A673 (cell line): ENCODE measurements at regions not wholly inside any gene's neighbourhood (a gene's known extent, or its start where the extent isn't known, plus 50 kb on each side); places are given as distances from the start of the nearest gene placed in this dataset.

Source experiments
- BruUV-seq: library from RNA; stranded (reverse); fragments of 400-500 nt; replicated peaks from 2 replicates; lab custom pipeline; 2021; lab: Mats Ljungman, UMichigan
- CTCF ChIA-PET: fragments of 300-600 bp; sonication (Branson Sonifier 250); formaldehyde crosslinking; loops from one replicate; lab custom pipeline; 2022; ENCODE audit warnings: antibody characterized with exemption; lab: Charles Lee
- POLR2A ChIA-PET: fragments of 300-600 bp; sonication (Branson Sonifier 250); formaldehyde crosslinking; loops from one replicate; lab custom pipeline; 2022; ENCODE audit warnings: antibody characterized with exemption; ENCODE audit not compliant: low non-redundant PET; lab: Charles Lee
- DNase-seq: peaks from one replicate; pipeline ENCODE4 v3.0.0-alpha.2; 2015; ENCODE audit warnings: low spot score
- H3K27ac ChIP-seq: fragments of 200-600 bp; sonication (generic); 2 replicates; pipeline ENCODE4 v1.5.1; 2016; ENCODE audit warnings: mixed run types, low read depth, mild to moderate bottlenecking, mixed read lengths, antibody characterized with exemption, low read length; ENCODE audit not compliant: poor library complexity, severe bottlenecking
- H3K27me3 ChIP-seq: fragments of 200-600 bp; sonication (generic); replicated peaks from 2 replicates; pipeline ENCODE4 v1.6.1; 2017; ENCODE audit warnings: mixed run types, low read depth, mild to moderate bottlenecking, mixed read lengths, antibody characterized with exemption, low read length; ENCODE audit not compliant: insufficient read depth, poor library complexity
- H3K36me3 ChIP-seq: fragments of 200-600 bp; sonication (generic); 2 replicates; pipeline ENCODE4 v1.6.1; 2016; ENCODE audit warnings: mixed run types, mild to moderate bottlenecking, mixed read lengths, antibody characterized with exemption, low read length; ENCODE audit not compliant: insufficient read depth, poor library complexity, severe bottlenecking
- H3K4me1 ChIP-seq: fragments of 200-600 bp; sonication (generic); 2 replicates; pipeline ENCODE4 v1.6.1; 2017; ENCODE audit warnings: mixed run types, mild to moderate bottlenecking, mixed read lengths, antibody characterized with exemption, low read length; ENCODE audit not compliant: insufficient read depth, poor library complexity, severe bottlenecking
- H3K4me3 ChIP-seq: fragments of 200-600 bp; sonication (generic); 2 replicates; pipeline ENCODE4 v1.5.1; 2016; ENCODE audit warnings: low read depth, mixed run types, mild to moderate bottlenecking, mixed read lengths, low read length; ENCODE audit not compliant: poor library complexity, severe bottlenecking
- H3K9me3 ChIP-seq: fragments of 200-600 bp; sonication (generic); 2 replicates; pipeline ENCODE4 v1.6.1; 2016; ENCODE audit warnings: mixed run types, low read depth, mild to moderate bottlenecking, mixed read lengths, antibody characterized with exemption, low read length; ENCODE audit not compliant: poor library complexity, severe bottlenecking
- CTCF ChIP-seq: fragments of 300-800, 200-600 bp; sonication (generic); conservative IDR thresholded peaks from 2 replicates; pipeline ENCODE4 v1.5.1; 2017; ENCODE audit warnings: low read depth, mild to moderate bottlenecking, antibody characterized with exemption, low read length, moderate library complexity, mixed read lengths
- EZH2 ChIP-seq: fragments of 200-600 bp; sonication (generic); IDR thresholded peaks from 2 replicates; pipeline ENCODE4 v1.6.1; 2017; ENCODE audit warnings: borderline replicate concordance, low read depth, mild to moderate bottlenecking, mixed read lengths, antibody characterized with exemption, low read length; ENCODE audit not compliant: poor library complexity, severe bottlenecking
- intact Hi-C: fragments of 100-400 bp; cut with micrococcal nuclease; formaldehyde crosslinking; loops from one replicate; pipeline ENCODE4 v1.10.0; 2022; ENCODE audit not compliant: unreplicated experiment

- Histone ChIP-seq H3K27me3 (no peaks in the 10 kb centered on the region), H3K27ac (no peak overlapping the region), H3K4me3 (no peak overlapping the region), H3K4me1 (no peaks in the 10 kb centered on the region), H3K9me3 (peaks cover 12% of the 10 kb centered on the region), H3K36me3 (no peaks in the 10 kb centered on the region)
- POLR2A ChIA-PET = no interaction called here
- intact Hi-C loops = no loop called here
- TF ChIP-seq EZH2 (no peak), CTCF (no peak)
- DNase-seq = no peak
- CTCF ChIA-PET = no interaction called here
- BruUV-seq = no TSS peak
These were observed 558.3 kb upstream of the TPK1 start for GRCh38 chr7:145394126-145394525.

- TF ChIP-seq CTCF (no peak), EZH2 (no peak)
- CTCF ChIA-PET = no interaction called here
- POLR2A ChIA-PET = no interaction called here
These were observed 546.9 kb upstream of the TPK1 start for GRCh38 chr7:145382762-145383161.

GRCh38 chr7:145378197-145378596, 542.3 kb upstream of the TPK1 start:
- Histone ChIP-seq H3K27ac (no peak overlapping the region), H3K36me3 (no peaks in the 10 kb centered on the region), H3K4me3 (no peak overlapping the region), H3K9me3 (peaks cover 6% of the 10 kb centered on the region), H3K4me1 (no peaks in the 10 kb centered on the region), H3K27me3 (no peaks in the 10 kb centered on the region)
- TF ChIP-seq CTCF = no peak
- TF ChIP-seq EZH2 = no peak
- no peak for DNase-seq
- POLR2A ChIA-PET = no interaction called here
- CTCF ChIA-PET = no interaction called here
- intact Hi-C loops = no loop called here
- no TSS peak for BruUV-seq

More at GRCh38 chr7:145382762-145383161, 546.9 kb upstream of the TPK1 start:
- H3K27me3 ChIP-seq = no peaks in the 10 kb centered on the region
- peaks cover 12% of the 10 kb centered on the region for H3K9me3 ChIP-seq
- H3K36me3 ChIP-seq = no peaks in the 10 kb centered on the region
- intact Hi-C loops = no loop called here
- no peak for DNase-seq
- H3K4me3 ChIP-seq = no peak overlapping the region
- H3K27ac ChIP-seq = no peak overlapping the region
- H3K4me1 ChIP-seq = no peaks in the 10 kb centered on the region
- BruUV-seq = no TSS peak
